A673 (cell line): ENCODE measurements at regions not wholly inside any gene's neighbourhood (a gene's known extent, or its start where the extent isn't known, plus 50 kb on each side); places are given as distances from the start of the nearest gene placed in this dataset.

Experiments
- EZH2 ChIP-seq: fragments of 200-600 bp; sonication (generic); IDR thresholded peaks from 2 replicates; pipeline ENCODE4 v1.6.1; 2017; ENCODE audit warnings: borderline replicate concordance, low read depth, mild to moderate bottlenecking, mixed read lengths, antibody characterized with exemption, low read length; ENCODE audit not compliant: poor library complexity, severe bottlenecking
- TF ChIP-seq, protein P1 (sequence below): fragments of 300-800, 200-600 bp; sonication (generic); conservative IDR thresholded peaks from 2 replicates; pipeline ENCODE4 v1.5.1; 2017; ENCODE audit warnings: low read depth, mild to moderate bottlenecking, antibody characterized with exemption, low read length, moderate library complexity, mixed read lengths

DNA sequence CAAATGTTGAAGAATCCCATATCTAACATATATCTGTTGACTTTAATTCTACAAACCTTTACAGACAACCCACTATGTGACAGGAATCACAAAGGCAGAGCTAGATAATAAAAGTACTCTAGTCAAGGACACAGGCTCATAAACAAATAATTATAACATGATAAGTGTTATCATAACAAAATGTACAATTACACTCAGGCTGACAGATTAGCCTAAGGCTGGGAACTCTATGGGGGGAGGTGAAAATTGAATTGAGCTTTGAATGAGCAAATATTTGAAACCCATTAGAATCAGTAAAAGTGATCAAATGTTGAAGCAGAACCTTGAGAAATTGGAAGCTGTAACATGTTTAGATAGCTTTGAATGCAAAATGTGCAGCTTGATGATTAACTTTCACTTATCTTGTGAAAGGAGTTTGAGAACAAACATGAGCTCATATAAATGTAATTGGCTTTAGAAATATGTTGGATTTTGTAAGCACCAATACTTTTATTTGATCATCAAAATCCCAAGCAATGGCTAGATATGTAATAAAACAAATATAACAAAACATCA is 970.2 kb downstream of the SORCS3 start:
- TF ChIP-seq, protein P1, sequence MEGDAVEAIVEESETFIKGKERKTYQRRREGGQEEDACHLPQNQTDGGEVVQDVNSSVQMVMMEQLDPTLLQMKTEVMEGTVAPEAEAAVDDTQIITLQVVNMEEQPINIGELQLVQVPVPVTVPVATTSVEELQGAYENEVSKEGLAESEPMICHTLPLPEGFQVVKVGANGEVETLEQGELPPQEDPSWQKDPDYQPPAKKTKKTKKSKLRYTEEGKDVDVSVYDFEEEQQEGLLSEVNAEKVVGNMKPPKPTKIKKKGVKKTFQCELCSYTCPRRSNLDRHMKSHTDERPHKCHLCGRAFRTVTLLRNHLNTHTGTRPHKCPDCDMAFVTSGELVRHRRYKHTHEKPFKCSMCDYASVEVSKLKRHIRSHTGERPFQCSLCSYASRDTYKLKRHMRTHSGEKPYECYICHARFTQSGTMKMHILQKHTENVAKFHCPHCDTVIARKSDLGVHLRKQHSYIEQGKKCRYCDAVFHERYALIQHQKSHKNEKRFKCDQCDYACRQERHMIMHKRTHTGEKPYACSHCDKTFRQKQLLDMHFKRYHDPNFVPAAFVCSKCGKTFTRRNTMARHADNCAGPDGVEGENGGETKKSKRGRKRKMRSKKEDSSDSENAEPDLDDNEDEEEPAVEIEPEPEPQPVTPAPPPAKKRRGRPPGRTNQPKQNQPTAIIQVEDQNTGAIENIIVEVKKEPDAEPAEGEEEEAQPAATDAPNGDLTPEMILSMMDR = no peak
- no peak for TF ChIP-seq EZH2
